ENCODE measurements at regions not wholly inside any gene's neighbourhood (a gene's known extent, or its start where the extent isn't known, plus 50 kb on each side); places are given as distances from the start of the nearest gene placed in this dataset.

DNA sequence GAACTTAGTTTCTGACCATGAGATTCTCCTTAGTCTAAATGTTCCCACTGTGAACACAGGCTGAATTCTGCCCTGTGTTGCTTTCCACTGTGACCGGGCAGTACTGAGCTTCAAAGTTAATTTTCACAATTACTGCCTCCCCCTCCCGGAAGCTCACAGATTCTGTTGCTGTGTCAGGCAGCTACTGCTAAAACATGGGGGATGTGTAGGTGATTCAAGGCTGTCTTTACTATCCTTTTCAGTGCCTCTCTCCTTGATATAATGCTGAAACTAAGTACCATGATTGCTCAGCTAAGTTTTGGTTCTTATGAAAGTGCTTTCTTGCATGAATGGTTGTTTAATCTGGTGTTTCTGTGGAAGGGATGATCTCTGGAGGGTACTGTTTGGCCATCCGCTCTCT lies 428.3 kb upstream of the NOVA1 start:
- TF ChIP-seq, protein P1, sequence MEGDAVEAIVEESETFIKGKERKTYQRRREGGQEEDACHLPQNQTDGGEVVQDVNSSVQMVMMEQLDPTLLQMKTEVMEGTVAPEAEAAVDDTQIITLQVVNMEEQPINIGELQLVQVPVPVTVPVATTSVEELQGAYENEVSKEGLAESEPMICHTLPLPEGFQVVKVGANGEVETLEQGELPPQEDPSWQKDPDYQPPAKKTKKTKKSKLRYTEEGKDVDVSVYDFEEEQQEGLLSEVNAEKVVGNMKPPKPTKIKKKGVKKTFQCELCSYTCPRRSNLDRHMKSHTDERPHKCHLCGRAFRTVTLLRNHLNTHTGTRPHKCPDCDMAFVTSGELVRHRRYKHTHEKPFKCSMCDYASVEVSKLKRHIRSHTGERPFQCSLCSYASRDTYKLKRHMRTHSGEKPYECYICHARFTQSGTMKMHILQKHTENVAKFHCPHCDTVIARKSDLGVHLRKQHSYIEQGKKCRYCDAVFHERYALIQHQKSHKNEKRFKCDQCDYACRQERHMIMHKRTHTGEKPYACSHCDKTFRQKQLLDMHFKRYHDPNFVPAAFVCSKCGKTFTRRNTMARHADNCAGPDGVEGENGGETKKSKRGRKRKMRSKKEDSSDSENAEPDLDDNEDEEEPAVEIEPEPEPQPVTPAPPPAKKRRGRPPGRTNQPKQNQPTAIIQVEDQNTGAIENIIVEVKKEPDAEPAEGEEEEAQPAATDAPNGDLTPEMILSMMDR (IDR thresholded peaks at IDR 0.05): no peak
- no peak for TF ChIP-seq POLR2A (IDR thresholded peaks at IDR 0.05)
- TF ChIP-seq EP300 (IDR thresholded peaks at IDR 0.05; ENCODE audit: low read depth): no peak
- no peak for TF ChIP-seq POLR2AphosphoS5 (IDR thresholded peaks at IDR 0.05)
